Left colon (tissue), 2 donors: ENCODE measurements at regions not wholly inside any gene's neighbourhood (a gene's known extent, or its start where the extent isn't known, plus 50 kb on each side); places are given as distances from the start of the nearest gene placed in this dataset.
"Not testable (repeated sequence)": the region's sequence is repeated elsewhere in the genome, so short reads cannot be mapped to it uniquely, and the experiment has no call there.

Experiments used
- ATAC-seq: fragments of 200-7000 bp; cut with Tn5 transposase; one replicate; pipeline ENCODE4 v1.9.1; 2020; ENCODE audit warnings: mild to moderate bottlenecking, moderate library complexity
- DNase-seq, 2 donors: peaks; one replicate each; pipeline ENCODE4 v3.0.0-alpha.2; 2020
- intact Hi-C, 2 donors: fragments of 100-400 bp; cut with DNase I in 1 of 2; cut with micrococcal nuclease in 1 of 2; formaldehyde crosslinking; loops; one replicate each; pipeline versions ENCODE4 v1.11.2 to v1.14.0; 2022; cut with DNase I, micrococcal nuclease
- donor health status: DM: no; HTN: no; CAD: no.
- donor health status: DM: yes; HTN: yes; CAD: no.

- DNase-seq, ATAC-seq, intact Hi-C loops: not testable (repeated sequence)
These were observed 183.3 kb upstream of the PFKP start for GRCh38 chr10:2883983-2884540.

- no peak for DNase-seq
- no peak for ATAC-seq
- intact Hi-C loops, result no loop called here
These were observed 184.1 kb upstream of the PFKP start for GRCh38 chr10:2883238-2883637.

- no peak for ATAC-seq
These were observed 184.7 kb upstream of the PFKP start for GRCh38 chr10:2882628-2883027.

DNA sequence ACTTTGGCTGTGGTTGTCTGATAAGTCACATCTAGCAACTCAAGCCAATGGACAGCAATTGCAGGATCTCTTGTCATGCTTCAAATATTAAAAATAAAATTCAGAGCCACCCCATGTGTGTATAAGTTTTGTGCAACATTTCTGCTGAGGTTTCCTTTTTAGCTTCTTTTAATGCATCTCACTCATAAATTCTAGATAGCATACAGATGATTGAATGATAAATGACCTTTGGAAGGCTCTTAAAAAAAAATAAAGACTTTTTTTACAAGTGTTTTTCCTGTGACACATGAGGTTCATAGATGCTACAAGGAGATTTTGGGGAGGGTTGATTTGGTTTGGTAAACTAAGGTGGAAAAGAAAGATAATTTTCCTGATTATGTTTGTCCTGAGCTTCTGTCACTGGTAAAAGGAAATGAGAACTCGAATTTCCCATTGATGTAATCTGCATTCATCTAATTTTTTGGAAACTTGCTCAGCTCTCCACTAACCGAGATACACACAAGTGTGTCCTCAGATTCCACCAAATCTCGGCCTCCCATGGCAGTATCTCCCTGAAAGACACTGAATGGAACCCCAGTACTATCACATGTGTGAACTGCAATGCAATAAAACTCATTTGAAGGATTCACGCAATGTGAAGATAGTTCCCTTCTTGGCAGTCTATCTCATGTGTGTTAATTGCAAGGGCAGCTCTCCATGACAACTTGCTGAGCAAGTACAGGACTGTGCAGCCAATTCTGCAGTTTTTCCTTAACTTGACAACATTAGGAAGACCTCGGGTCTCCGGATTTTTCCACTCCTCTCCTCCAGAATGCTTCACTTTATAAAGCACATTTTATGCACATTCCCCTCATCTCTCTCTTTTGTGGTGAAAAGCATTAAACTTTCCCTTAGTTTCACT is 185.4 kb upstream of the PFKP start:
- ATAC-seq, result no peak
- DNase-seq, result no peak
- intact Hi-C loops, result no loop called here

More at GRCh38 chr10:2882628-2883027, 184.7 kb upstream of the PFKP start:
- no peak for DNase-seq
- intact Hi-C loops, result no loop called here

DNA sequence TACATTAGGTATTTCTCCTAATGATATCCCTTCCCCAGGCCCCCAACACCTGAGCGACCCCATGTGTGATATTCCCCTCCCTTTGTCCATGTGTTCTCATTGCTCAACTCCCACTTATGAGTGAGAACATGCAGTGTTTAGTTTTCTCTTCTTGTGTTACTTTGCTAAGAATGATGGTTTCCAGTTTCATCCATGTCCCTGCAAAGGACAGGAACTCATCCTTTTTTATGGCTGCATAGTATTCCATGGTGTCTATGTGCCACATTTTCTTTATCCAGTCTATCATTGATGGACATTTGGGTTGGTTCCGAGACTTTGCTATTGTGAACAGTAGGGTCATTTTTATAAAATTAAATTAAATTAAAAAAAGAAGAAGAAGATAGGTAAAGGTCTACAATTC is 187.3 kb upstream of the PFKP start:
- ATAC-seq, DNase-seq, intact Hi-C loops: not testable (repeated sequence)

DNA sequence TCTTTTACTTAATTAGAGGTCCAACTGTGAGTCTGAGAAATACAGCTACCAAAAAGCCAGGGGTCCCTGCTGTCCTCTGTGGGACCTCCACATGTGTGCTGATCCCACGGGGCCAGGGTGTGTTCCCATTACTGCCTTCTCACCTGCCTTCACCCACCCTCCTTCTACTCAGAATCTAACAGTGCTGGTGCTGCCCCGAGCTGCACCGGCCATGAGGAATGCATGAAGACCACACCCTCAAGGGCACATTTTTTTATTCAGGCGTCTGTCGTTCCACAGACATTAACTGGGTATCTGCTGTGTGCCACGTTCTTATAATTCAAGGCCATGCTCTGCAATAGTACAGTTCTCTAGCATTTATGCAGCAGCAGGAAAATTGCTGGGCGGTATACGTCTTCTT is 188.5 kb upstream of the PFKP start:
- ATAC-seq (no peak), DNase-seq (no peak)
- intact Hi-C loops, result no loop called here

GRCh38 chr10:2876032-2876431 is 191.3 kb upstream of the PFKP start:
- intact Hi-C loops, result no loop called here
- DNase-seq (no peak), ATAC-seq (no peak)

DNA sequence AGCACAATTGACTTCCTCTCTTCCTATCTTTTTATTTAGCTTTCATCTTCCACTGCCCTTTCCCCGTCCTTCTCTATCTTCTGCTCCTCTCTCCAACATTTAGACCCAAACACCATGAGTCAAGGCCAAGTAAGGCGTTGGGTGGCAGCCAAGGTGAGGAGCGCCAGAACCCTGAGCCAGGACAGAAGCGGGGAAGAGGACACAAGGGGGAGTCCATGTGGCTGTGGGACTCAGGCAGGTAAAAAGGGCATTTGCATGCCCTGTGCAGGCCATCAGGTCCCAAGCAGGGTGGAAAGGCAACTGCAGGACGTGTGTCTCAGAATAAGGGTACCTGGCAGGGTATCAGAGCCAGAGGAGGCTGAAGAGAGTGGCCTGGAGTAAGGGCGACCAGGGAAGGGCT is 192.4 kb upstream of the PFKP start:
- intact Hi-C loops, result no loop called here
- DNase-seq, result no peak
- no peak for ATAC-seq

DNA sequence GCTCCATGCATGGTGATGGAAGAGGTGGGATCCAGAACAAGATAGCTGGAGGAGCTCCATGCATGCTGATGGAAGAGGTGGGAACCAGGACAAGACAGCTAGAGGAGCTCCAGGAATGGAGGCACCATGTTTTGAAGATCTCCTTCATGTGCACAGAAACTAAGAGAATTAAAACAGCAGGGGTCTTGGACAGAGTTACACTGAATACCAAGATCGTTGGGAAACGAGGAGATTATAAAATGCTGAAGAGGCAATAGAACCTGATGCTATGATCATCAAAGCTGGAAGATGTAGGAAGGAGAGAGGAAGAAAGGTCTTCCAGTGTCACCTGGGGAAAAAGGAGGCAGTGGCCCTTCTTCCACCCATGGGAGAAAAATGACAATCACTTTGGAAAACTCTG is 193.6 kb upstream of the PFKP start:
- intact Hi-C loops, result no loop called here
- no peak for ATAC-seq
- no peak for DNase-seq

DNA sequence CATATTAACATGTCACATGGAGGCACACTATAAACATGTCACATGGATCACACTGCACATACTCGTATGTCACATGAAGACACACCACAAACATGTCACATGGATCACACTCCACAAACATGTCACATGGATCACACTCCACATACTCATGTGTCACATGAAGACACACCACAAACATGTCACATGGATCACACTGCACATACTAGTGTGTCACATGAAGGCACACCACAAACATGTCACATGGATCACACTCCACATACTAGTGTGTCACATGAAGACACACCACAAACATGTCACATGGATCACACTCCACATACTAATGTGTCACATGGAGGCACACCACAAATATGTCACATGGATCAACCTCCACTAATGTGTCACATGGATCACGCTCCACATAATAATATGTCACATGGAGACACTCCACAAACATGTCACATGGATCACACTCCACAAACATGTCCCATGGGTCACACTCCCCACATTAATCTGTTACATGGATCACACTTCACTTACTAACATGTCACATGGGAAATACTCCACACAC is 195.6 kb upstream of the PFKP start:
- intact Hi-C loops, result no loop called here
- DNase-seq (no peak), ATAC-seq (no peak)

DNA sequence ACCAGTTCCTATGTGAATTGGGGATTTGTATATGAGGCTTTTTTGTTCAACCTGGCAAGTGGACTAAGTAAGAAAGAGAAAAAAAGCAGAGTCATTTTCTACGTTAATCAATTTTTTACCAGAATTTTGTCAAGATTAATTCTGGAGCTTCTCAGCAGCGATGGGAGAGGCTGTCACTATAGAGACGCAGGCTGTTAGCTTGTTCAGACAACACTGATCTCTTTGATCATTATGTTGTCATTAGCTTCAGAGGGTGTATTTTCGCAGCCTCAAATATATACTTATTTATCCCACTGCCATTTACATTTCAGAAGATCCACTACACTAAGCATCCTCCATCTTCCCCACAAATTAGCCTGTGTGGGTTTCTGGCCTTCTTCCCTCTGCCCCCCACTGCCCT is 196.7 kb upstream of the PFKP start:
- intact Hi-C loops, result no loop called here
- ATAC-seq, result no peak

GRCh38 chr10:2867788-2868299 is 199.5 kb upstream of the PFKP start:
- ATAC-seq (no peak), DNase-seq (no peak)
- intact Hi-C loops, result no loop called here

More for the DNA sequence above, 196.7 kb upstream of the PFKP start:
- no peak for DNase-seq

DNA sequence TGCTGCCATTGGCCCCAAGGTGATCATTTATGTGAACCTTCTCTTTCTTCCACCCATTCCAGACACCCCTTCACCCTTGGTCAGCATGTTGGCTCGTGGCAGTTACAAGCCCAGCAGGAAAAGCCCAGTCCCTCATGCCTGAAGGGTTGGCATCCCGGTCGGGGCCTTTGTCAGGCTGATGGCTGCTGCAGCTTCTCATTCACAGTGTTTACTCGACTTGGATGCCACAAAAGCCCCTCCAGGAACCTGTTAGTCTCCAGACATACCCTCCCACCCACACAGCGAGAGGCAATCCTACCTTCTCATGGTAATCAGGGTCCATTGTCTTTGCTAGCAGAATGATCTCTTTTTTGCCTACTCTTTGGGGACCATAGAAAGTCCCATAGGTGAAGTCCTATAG is 200.8 kb upstream of the PFKP start:
- ATAC-seq (no peak), DNase-seq (no peak)
- intact Hi-C loops, result no loop called here

DNA sequence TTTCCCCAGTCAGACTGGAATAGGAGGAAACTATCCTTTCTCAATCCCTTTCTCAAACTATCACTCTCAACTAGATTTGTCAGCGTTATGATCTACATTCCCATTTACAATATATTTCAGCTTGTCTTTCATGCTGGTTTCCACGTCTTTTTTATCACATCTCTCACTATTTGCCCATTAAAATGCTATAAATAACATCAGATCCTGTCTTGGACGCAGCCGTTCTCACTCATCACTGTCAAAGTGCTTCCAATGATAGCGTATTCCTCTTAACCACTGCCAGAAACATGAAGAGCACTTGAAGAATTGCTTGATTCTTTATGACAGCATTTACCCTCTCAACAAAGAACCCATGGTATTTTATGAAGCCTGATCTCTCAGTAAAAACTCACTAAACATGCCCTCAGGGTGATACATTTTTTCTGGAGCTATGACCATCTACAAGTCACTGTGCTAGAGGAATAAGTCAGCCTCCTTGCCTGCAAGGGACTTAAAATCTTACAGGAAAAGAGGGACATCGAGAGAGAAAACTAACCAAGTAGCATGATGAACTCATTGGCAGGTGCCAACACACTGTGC is 205.6 kb upstream of the PFKP start:
- DNase-seq (no peak), ATAC-seq (no peak)
- intact Hi-C loops, result no loop called here

DNA sequence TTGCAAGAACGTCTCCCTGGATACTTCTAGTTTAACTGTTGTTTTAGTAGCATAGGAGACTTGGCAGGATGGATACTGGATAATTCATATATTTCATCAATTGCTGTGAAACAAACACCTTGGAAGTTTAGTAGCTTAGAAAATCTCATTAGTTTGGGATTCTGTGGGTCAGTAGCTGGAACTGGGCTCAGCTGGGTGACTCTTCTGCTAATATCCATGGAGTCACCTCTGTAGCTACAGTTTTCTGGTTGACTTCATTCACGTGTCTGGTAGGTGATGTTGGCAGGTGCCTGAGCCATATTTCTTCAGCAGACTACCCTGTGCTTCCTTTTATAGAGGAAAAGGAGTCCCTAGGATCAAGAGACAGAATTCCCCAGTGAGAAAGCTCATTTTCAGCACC is 208.9 kb upstream of the PFKP start:
- DNase-seq (no peak), ATAC-seq (no peak)
- intact Hi-C loops, result no loop called here

GRCh38 chr10:2856598-2856997 is 210.8 kb upstream of the PFKP start:
- DNase-seq (no peak), ATAC-seq (no peak)
- intact Hi-C loops, result no loop called here

DNA sequence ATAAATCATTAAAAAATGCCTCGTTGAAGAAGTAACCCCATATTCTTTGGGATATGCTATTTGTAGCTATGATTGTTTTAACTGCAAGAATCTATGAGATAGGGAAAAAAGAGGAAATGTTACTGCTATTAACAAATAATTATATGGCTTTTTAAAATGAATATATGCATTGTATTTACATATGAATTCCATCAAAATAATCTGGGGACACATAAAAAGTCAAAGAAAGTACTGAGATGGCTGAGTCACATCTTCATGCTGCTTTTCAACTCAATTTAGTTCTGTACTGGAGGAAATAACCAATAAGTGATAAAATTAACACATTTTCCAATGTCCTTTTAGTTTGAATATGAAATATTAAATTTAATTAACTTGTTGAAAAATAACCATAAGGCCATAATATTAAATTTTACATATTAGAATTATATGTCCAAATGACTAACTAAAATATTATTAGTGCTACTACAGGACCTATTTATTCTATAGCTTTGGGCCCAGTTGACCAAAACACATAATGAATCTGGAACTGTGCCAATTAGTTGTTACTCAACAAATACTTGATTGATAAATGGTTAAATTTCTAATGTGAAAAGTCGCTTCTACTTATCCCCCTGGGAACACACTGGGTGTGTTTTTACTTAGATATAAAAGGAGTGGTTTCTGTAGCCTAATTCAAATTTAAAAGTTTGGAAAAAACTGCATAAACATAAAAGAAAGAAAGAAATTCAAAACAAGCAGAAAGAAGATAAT is 214.6 kb upstream of the PFKP start:
- DNase-seq (no peak), ATAC-seq (no peak)
- intact Hi-C loops, result no loop called here

GRCh38 chr10:2851566-2851965 is 215.8 kb upstream of the PFKP start:
- DNase-seq, result no peak
- intact Hi-C loops, result no loop called here
- ATAC-seq, result no peak

GRCh38 chr10:2850202-2850601 is 217.1 kb upstream of the PFKP start:
- intact Hi-C loops, result no loop called here

More at GRCh38 chr10:2850202-2850601, 217.1 kb upstream of the PFKP start:
- no peak for DNase-seq
- ATAC-seq, result no peak
